HuH-7.5 (cell line): ENCODE measurements at regions not wholly inside any gene's neighbourhood (a gene's known extent, or its start where the extent isn't known, plus 50 kb on each side); places are given as distances from the start of the nearest gene placed in this dataset.
"Not testable (repeated sequence)": the region's sequence is repeated elsewhere in the genome, so short reads cannot be mapped to it uniquely, and the experiment has no call there.

ENCODE experiments used
- DNase-seq: peaks from one replicate; pipeline ENCODE4 v3.0.0; 2011; ENCODE audit warnings: low spot score

DNA sequence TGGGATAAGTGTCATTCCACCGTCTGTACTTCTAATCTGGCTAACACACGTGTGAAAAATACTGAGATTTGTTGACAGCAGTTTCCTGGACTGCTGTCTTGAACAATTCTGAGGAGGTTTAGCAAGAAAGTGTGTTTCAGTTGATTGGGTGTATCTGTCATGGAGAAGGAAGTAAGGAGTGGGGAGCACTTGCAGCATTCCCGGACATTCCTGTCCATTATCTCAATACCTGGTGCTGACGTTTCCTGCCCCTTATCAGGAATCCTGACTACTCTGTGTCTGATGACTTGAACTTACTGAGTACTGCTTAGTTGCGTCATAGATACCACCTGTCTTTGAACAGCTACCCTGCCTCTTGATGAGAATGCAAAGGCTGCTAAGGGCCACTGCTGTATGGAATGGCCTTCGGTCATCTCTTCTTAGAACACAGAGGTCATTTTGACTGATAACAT lies 72.0 kb upstream of the VKORC1L1 start:
- DNase-seq: no peak

DNA sequence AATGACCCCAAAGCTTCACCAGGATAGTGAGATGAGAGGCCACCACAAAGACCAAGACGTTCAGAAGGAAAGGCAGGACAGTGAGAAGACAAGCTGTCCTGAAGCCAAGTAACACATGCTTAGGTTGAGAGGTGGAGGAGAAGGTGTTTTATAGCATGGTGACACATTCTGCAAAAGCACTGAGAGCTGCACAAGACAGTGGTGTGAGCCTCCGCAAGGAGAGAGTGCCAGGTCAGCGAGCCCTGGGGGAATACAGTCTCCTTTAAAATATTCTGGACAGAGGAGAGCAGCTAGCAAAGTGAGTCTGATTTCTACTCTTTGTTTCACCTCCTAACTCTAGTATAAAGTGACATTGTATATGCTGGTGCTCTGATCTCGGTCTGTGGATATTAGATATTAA lies 68.0 kb upstream of the VKORC1L1 start:
- no peak for DNase-seq

DNA sequence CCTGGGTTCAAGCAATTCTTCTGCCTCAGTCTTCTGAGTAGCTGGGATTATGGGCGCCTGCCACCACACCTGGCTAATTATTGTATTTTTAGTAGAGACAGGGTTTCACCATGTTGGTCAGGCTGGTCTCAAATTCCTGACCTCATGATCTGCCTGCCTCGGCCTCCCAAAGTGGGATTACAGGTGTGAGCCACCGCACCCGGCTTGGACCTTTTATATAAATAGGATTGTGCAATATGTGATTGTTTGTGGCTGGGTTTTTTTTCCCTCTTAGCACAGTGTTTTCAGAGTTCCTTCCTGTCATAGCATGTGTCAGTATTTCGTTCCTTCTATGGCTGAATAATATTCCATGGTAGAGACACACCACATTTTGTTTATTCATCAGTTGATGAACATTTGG lies 65.8 kb upstream of the VKORC1L1 start:
- not testable (repeated sequence) for DNase-seq

DNA sequence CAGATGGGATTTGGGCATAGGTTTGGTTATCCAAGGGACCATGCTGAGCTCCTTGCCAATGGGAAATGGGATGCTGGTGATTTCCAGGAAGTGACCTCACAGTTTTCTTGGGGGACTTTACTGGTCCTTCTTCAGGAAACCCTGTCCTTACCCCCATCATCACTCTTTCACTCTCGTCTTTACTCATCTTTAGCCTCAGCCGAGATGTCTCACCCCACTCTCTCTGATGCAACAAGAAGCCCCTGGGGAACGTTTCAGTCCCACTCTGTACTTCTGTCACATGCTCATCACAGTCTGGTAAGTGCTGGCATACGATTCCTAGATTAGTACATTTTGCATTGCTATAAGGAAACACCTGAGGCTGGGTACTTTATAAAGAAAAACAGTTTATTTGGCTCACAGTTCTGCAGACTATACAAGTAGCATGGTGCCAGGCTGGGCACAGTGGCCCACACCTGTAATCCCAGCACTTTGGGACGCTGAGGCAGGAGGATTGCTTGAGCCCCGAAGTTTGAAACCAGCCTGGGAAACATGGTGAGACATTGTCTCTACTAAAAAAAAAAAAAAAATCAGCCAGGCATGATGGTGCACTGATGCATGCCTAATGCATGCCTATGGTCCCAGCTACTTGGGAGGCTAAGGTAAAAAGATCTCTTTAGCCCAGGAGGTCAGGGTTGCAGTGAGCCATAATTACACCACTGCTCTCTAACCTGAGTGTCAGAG lies 63.5 kb upstream of the VKORC1L1 start:
- DNase-seq: no peak

DNA sequence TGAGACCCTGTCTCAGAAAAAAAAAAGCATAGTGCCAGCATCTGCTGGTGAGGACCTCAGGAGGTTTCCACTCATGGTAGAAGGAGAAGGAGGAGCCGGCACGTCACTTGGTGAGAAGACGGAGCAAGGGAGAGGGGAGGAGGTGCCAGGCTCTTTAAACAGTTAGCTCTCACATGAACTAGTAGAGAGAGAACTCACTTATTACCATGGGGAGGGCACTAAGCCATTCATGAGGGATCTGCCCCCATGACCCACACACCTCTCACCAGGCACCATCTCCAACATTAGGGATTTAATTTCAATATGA lies 62.9 kb upstream of the VKORC1L1 start:
- no peak for DNase-seq

DNA sequence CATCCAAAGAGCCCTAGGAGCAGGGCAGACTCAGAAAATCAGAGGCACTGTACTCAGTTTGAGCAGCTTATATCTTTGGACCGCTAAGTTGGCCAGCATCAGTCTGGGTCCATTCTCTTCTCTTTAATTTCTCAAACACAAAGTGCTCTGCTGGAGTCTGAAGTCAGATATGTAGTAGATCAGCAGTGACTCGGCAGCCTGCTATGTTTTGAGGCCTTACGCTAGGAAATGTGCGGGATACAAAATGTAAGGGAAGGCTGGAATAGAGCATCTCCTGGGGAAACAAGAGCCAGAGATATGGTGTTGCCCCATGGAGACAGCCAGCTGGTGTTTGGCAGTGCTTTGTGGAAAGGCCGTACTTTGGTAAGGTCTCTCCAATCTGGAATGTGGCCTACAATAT lies 60.6 kb upstream of the VKORC1L1 start:
- no peak for DNase-seq

DNA sequence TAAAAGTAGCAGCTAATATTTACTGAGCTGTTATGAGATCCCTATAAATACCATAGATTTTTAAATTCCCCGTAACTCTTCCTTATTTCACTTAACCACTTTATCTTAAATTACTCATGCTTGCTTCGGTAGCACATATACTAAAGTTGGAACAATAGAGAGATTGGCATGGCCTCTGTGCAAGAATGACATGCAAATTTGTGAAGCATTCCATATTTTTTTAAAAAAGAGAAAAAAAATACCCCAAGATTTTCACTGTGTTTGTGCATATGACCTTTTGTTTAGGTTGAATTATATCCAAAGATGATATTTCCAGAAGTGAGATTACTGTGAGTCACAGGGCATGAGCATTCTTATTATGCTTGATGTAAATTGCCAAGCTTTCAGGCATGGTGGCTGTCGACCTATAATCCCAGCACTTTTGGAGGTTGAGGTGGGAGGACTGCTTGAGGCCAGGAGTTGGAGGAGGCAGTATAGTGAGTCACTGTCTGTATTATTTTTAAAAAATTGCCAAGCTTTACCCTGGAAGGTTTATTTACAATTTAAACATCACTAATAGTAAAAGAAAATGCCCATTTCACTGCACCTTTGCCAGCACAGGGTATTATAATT lies 58.2 kb upstream of the VKORC1L1 start:
- DNase-seq: not testable (repeated sequence)

DNA sequence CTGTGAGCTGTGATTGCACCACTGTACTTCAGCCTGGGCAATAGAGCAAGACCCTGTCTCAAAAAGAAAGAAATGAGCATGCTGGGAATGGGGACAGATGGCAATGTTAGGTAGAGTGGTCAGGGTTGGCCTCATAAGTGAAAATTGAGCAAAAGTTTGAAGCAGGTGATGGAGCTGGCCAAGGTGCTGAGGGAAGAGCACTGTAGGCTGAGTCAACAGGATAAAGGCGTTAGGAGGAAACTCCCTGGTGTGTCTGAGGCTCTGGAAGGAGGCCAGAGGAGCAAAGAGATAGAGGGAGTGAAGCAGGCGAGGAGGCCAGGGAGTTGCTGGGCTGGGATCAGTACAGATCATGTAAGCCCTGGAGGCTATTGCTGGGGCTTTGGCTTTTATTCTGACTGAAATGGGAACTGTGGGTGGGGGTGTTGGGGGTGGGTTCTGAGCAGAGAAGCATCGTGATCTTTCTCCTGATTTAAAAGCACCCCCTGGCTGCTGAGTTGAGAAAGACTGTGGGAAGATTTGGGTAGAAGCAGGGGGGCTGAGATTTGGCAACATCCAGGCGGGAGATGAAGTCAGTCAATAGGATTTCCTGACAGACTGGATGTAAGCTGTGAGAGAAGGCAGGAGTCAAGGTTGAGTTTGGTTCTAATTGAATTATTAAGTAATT lies 52.5 kb upstream of the VKORC1L1 start:
- DNase-seq: no peak
